ENCODE measurements at regions not wholly inside any gene's neighbourhood (a gene's known extent, or its start where the extent isn't known, plus 50 kb on each side); places are given as distances from the start of the nearest gene placed in this dataset.
"Not testable (repeated sequence)": the region's sequence is repeated elsewhere in the genome, so short reads cannot be mapped to it uniquely, and the experiment has no call there.

GRCh38 chr12:46711756-46712155, 114.0 kb downstream of the SLC38A4 start:
- Mint-ChIP-seq H3K36me3 (ENCODE audit: low read depth) (no peaks in the 10 kb centered on the region), H3K4me3 (no peak overlapping the region), H3K9me3 (peaks cover 8% of the 10 kb centered on the region), H3K27me3 (peaks cover 3% of the 10 kb centered on the region), H3K4me1 (no peaks in the 10 kb centered on the region), H3K27ac (no peak overlapping the region)
- intact Hi-C loops (cut with micrococcal nuclease) = no loop called here
- DNase-seq = no peak

GRCh38 chr12:46710125-46710743, 115.6 kb downstream of the SLC38A4 start:
- no peak overlapping the region for H3K4me3 Mint-ChIP-seq
- no peak overlapping the region for H3K27ac Mint-ChIP-seq
- intact Hi-C loops (cut with micrococcal nuclease) = no loop called here
- H3K36me3 Mint-ChIP-seq (ENCODE audit: low read depth) = no peaks in the 10 kb centered on the region
- H3K4me1 Mint-ChIP-seq = no peaks in the 10 kb centered on the region
- no peak for DNase-seq
- H3K9me3 Mint-ChIP-seq = no peaks in the 10 kb centered on the region
- H3K27me3 Mint-ChIP-seq = no peaks in the 10 kb centered on the region

- H3K36me3 Mint-ChIP-seq (ENCODE audit: low read depth) = no peaks in the 10 kb centered on the region
- no peak for DNase-seq
Observed at GRCh38 chr12:46702581-46703344, 123.0 kb downstream of the SLC38A4 start.

GRCh38 chr12:46701356-46701755, 124.4 kb downstream of the SLC38A4 start:
- Mint-ChIP-seq H3K27me3 (peaks cover 2% of the 10 kb centered on the region), H3K4me1 (no peaks in the 10 kb centered on the region), H3K4me3 (no peak overlapping the region), H3K36me3 (ENCODE audit: low read depth) (no peaks in the 10 kb centered on the region), H3K27ac (no peak overlapping the region), H3K9me3 (peaks cover 16% of the 10 kb centered on the region)
- no peak for DNase-seq
- intact Hi-C loops (cut with micrococcal nuclease) = no loop called here

More at GRCh38 chr12:46702581-46703344, 123.0 kb downstream of the SLC38A4 start:
- Mint-ChIP-seq H3K27ac (no peak overlapping the region), H3K27me3 (peaks cover 2% of the 10 kb centered on the region), H3K4me3 (no peak overlapping the region), H3K4me1 (no peaks in the 10 kb centered on the region), H3K9me3 (peaks cover 15% of the 10 kb centered on the region)
- intact Hi-C loops (cut with micrococcal nuclease) = no loop called here

GRCh38 chr12:46699986-46700385, 125.8 kb downstream of the SLC38A4 start:
- no peak for DNase-seq
- Mint-ChIP-seq H3K27ac (no peak overlapping the region), H3K9me3 (peaks cover 16% of the 10 kb centered on the region), H3K4me3 (no peak overlapping the region), H3K4me1 (no peaks in the 10 kb centered on the region), H3K27me3 (peaks cover 2% of the 10 kb centered on the region), H3K36me3 (ENCODE audit: low read depth) (no peaks in the 10 kb centered on the region)
- intact Hi-C loops (cut with micrococcal nuclease) = no loop called here

GRCh38 chr12:46698003-46698402, 127.8 kb downstream of the SLC38A4 start:
- H3K27ac Mint-ChIP-seq = no peak overlapping the region
- H3K27me3 Mint-ChIP-seq = peaks cover 4% of the 10 kb centered on the region
- H3K9me3 Mint-ChIP-seq = peaks cover 8% of the 10 kb centered on the region
- intact Hi-C loops (cut with micrococcal nuclease) = no loop called here
- H3K36me3 Mint-ChIP-seq (ENCODE audit: low read depth) = no peaks in the 10 kb centered on the region
- H3K4me1 Mint-ChIP-seq = no peaks in the 10 kb centered on the region
- H3K4me3 Mint-ChIP-seq = no peak overlapping the region
- no peak for DNase-seq

DNA sequence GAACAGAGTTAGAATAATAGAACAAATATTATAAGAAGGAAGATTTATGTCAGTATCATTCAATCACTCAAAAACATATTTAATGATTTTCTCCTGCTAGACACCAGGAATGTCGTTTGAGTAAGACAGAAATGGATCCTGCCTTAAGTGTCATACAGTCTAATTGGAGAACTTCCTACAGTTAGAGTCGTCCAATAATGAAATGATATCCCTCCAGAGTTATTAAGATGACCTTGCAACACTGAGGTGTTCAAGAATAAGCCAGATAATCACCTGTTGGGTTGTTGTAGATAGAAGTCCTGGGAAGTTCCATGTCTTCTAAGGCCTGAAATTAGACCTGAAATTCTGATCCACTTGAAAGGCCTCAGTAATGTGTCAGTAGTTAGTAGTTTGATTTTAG, 132.3 kb downstream of the SLC38A4 start:
- DNase-seq = no peak
- no peaks in the 10 kb centered on the region for H3K4me1 Mint-ChIP-seq
- H3K27ac Mint-ChIP-seq = no peak overlapping the region
- peaks cover 10% of the 10 kb centered on the region for H3K9me3 Mint-ChIP-seq
- H3K36me3 Mint-ChIP-seq (ENCODE audit: low read depth) = no peaks in the 10 kb centered on the region
- peaks cover 6% of the 10 kb centered on the region for H3K27me3 Mint-ChIP-seq
- intact Hi-C loops (cut with micrococcal nuclease) = no loop called here
- H3K4me3 Mint-ChIP-seq = no peak overlapping the region

GRCh38 chr12:46693034-46693433, 132.8 kb downstream of the SLC38A4 start:
- peaks cover 6% of the 10 kb centered on the region for H3K27me3 Mint-ChIP-seq
- no peak for DNase-seq
- intact Hi-C loops (cut with micrococcal nuclease) = no loop called here
- H3K9me3 Mint-ChIP-seq = peaks cover 8% of the 10 kb centered on the region
- no peak overlapping the region for H3K27ac Mint-ChIP-seq
- H3K4me1 Mint-ChIP-seq = no peaks in the 10 kb centered on the region
- no peak overlapping the region for H3K4me3 Mint-ChIP-seq
- no peaks in the 10 kb centered on the region for H3K36me3 Mint-ChIP-seq (ENCODE audit: low read depth)

DNA sequence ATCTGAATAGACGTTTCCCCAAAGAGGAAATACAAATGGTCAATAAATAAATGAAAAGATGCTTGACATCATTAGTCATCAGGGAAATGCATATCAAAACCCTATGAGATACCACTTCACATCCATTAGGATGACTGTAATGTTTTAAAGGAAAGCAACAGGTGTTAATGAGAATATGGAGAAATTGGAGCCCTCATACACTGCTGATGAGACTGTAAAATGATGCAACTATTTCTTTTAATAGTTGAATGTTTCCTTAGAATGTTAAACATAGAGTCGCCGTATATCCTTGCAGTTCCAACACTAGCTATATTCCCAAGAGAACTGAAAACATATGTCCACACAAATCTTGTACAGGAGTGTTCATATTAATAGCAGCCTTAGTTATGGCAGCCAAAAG, 133.2 kb downstream of the SLC38A4 start:
- no peak for DNase-seq
- H3K36me3 Mint-ChIP-seq (ENCODE audit: low read depth) = no peaks in the 10 kb centered on the region
- H3K27me3 Mint-ChIP-seq = peaks cover 6% of the 10 kb centered on the region
- H3K27ac Mint-ChIP-seq = no peak overlapping the region
- H3K4me3 Mint-ChIP-seq = no peak overlapping the region
- H3K4me1 Mint-ChIP-seq = no peaks in the 10 kb centered on the region
- H3K9me3 Mint-ChIP-seq = peaks cover 4% of the 10 kb centered on the region
- intact Hi-C loops (cut with micrococcal nuclease) = no loop called here

DNA sequence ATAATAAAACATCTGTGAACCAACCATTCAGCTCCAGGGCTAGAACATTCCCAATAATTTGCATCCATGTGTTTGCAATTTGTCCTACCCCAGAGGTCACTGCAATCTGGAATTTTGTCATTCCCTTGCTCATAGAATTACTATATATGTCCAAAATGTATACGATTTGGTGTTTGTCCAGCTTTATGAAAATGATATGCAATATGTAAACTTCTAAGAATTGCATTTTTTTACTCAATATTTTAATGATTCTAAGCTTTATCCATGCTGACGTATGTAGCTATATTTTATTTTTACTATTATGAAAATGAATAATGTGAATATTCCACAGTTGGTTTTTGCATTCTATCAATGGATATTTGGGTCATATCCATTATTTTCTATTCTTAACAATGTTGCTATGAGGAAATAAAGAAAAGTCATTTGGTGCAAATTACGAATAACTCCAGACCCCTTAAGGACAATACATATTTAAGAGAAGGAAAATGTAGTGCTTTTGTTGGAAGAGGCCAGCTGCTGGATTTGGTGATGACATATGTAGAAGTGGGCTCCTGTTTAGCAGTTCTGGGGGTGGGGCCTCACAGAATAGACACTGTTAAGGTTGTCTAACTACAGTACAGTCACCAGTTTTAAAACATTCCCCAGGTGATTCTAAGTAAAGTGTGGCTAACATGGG, 139.4 kb downstream of the SLC38A4 start:
- intact Hi-C loops (cut with micrococcal nuclease) = no loop called here
- H3K36me3 Mint-ChIP-seq (ENCODE audit: low read depth) = peaks cover 3% of the 10 kb centered on the region
- peaks cover 23% of the 10 kb centered on the region for H3K9me3 Mint-ChIP-seq
- DNase-seq = no peak
- H3K4me1 Mint-ChIP-seq = no peaks in the 10 kb centered on the region
- H3K4me3 Mint-ChIP-seq = no peak overlapping the region
- peaks cover 3% of the 10 kb centered on the region for H3K27me3 Mint-ChIP-seq
- H3K27ac Mint-ChIP-seq = no peak overlapping the region

- intact Hi-C loops (cut with micrococcal nuclease); DNase-seq; H3K4me3 Mint-ChIP-seq: not testable (repeated sequence)
Observed at GRCh38 chr12:46684243-46684642, 141.6 kb downstream of the SLC38A4 start.

DNA sequence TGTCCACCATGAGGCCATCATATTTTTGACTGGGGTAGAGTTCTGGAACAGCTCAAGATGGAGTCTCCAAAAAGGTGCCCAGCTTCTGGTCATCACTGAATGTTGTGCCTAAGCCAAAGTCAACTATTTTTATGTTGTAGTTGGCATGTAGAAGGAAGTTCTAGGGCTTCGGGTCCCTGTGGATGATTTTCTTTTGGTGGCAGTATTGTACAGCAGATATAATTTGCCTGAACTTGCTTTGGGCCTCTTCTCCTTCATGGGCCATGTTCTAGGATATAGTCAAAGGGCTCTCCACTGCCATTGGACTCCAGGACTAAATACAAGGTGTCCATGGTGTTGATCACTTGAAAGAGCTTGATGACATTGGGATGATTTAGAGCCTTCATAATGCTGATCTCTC, 143.6 kb downstream of the SLC38A4 start:
- no peak for DNase-seq
- peaks cover 2% of the 10 kb centered on the region for H3K4me1 Mint-ChIP-seq
- no peak overlapping the region for H3K27ac Mint-ChIP-seq
- H3K36me3 Mint-ChIP-seq (ENCODE audit: low read depth) = peaks cover 3% of the 10 kb centered on the region
- intact Hi-C loops (cut with micrococcal nuclease) = no loop called here
- peaks cover 2% of the 10 kb centered on the region for H3K27me3 Mint-ChIP-seq
- no peak overlapping the region for H3K4me3 Mint-ChIP-seq
- peaks cover 18% of the 10 kb centered on the region for H3K9me3 Mint-ChIP-seq

More at GRCh38 chr12:46684243-46684642, 141.6 kb downstream of the SLC38A4 start:
- H3K27me3 Mint-ChIP-seq; H3K4me1 Mint-ChIP-seq; H3K36me3 Mint-ChIP-seq (ENCODE audit: low read depth); H3K27ac Mint-ChIP-seq: not testable (repeated sequence)
- H3K9me3 Mint-ChIP-seq = peaks cover 18% of the 10 kb centered on the region

- peaks cover 2% of the 10 kb centered on the region for H3K27me3 Mint-ChIP-seq
- peaks cover 3% of the 10 kb centered on the region for H3K36me3 Mint-ChIP-seq (ENCODE audit: low read depth)
- H3K9me3 Mint-ChIP-seq = peaks cover 18% of the 10 kb centered on the region
- intact Hi-C loops (cut with micrococcal nuclease) = no loop called here
- H3K4me3 Mint-ChIP-seq = no peak overlapping the region
- DNase-seq = no peak
- peaks cover 9% of the 10 kb centered on the region for H3K4me1 Mint-ChIP-seq
- H3K27ac Mint-ChIP-seq = no peak overlapping the region
Observed at GRCh38 chr12:46680506-46680905, 145.3 kb downstream of the SLC38A4 start.

DNA sequence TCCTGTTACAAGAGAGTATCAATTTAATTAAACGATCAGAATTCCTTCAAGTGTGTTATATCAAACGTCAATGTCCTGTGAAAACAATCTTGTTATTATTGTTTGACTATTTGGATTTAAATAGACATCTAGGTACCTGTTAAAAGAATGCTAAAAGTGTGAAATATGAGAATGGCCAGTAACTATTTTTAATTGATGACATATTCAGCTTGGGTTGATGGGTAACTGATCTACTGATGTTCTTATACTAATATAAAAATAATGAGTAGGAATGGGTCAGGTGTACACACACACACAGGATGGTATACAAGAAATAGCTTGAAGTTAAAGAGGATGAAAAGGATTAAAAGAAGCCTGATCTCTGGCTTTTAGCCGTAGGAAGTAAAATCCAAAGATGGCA, 146.0 kb downstream of the SLC38A4 start:
- Mint-ChIP-seq H3K27me3 (peaks cover 2% of the 10 kb centered on the region), H3K36me3 (ENCODE audit: low read depth) (peaks cover 3% of the 10 kb centered on the region), H3K4me3 (no peak overlapping the region), H3K4me1 (peaks cover 11% of the 10 kb centered on the region), H3K27ac (no peak overlapping the region), H3K9me3 (peaks cover 15% of the 10 kb centered on the region)
- no peak for DNase-seq
- intact Hi-C loops (cut with micrococcal nuclease) = loop anchor here (5.0 to 10.0 kb wide), 5 partner anchors 305 to 687 kb away; partner anchors contain the start of gene SCAF11

All from activated CD4-positive, alpha-beta T cell treated with anti-CD3 and anti-CD28 coated beads, Interleukin-2, amount 10 ng/mL, durations not matched to agents 24 days and 14 days (primary cell).